ENCODE measurements at regions not wholly inside any gene's neighbourhood (a gene's known extent, or its start where the extent isn't known, plus 50 kb on each side); places are given as distances from the start of the nearest gene placed in this dataset.

DNA sequence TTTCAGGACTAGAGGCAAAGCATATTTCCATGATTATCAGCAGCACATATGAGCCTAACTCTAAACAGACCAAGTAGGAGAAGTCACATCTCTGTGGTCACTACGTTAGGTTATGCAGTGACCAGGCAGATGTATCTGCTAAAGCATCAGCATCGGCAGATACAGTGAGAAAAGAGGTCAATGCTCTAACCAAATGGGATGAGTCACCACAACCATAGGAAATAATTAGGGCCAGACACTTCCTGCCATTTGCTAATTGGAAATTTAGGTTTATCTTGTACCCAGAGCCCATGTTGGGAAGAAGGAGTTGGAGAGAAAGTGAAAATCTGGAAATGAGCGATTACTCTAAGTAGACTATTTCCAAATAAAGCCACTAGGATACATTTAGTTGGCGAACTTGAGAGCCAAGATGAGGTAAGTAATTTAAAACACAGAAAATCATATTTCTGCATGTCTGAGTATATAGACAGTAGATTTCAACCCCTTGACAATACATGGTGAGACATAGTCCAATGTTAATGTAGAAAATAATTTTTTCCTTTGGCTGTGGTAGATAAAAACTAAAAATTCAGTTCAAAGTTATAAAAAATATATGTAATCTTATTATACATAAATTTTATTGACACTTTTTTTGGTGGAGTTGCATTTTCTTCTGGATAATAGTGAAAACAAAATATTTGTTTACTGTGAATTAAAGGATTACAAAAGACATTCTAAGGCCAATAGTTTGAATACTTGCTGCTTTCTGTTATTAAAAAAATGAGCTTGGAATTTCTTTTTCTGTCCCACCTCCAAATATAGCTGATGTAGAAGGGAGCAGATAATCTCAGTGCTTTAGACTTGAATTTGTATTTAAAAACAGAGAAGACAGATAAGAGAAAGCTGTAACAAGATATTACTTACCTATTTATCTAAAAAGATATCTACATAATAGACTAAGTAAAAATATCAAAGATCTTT, 104.4 kb upstream of the CSNK1A1L start:
- TF ChIP-seq ZFHX2 (tag by site-specific recombination; conservative IDR thresholded peaks at IDR 0.05), result no peak
- TF ChIP-seq, protein P1, sequence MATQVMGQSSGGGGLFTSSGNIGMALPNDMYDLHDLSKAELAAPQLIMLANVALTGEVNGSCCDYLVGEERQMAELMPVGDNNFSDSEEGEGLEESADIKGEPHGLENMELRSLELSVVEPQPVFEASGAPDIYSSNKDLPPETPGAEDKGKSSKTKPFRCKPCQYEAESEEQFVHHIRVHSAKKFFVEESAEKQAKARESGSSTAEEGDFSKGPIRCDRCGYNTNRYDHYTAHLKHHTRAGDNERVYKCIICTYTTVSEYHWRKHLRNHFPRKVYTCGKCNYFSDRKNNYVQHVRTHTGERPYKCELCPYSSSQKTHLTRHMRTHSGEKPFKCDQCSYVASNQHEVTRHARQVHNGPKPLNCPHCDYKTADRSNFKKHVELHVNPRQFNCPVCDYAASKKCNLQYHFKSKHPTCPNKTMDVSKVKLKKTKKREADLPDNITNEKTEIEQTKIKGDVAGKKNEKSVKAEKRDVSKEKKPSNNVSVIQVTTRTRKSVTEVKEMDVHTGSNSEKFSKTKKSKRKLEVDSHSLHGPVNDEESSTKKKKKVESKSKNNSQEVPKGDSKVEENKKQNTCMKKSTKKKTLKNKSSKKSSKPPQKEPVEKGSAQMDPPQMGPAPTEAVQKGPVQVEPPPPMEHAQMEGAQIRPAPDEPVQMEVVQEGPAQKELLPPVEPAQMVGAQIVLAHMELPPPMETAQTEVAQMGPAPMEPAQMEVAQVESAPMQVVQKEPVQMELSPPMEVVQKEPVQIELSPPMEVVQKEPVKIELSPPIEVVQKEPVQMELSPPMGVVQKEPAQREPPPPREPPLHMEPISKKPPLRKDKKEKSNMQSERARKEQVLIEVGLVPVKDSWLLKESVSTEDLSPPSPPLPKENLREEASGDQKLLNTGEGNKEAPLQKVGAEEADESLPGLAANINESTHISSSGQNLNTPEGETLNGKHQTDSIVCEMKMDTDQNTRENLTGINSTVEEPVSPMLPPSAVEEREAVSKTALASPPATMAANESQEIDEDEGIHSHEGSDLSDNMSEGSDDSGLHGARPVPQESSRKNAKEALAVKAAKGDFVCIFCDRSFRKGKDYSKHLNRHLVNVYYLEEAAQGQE (tag by site-specific recombination; IDR thresholded peaks at IDR 0.05), result no peak
- TF ChIP-seq, protein P2, sequence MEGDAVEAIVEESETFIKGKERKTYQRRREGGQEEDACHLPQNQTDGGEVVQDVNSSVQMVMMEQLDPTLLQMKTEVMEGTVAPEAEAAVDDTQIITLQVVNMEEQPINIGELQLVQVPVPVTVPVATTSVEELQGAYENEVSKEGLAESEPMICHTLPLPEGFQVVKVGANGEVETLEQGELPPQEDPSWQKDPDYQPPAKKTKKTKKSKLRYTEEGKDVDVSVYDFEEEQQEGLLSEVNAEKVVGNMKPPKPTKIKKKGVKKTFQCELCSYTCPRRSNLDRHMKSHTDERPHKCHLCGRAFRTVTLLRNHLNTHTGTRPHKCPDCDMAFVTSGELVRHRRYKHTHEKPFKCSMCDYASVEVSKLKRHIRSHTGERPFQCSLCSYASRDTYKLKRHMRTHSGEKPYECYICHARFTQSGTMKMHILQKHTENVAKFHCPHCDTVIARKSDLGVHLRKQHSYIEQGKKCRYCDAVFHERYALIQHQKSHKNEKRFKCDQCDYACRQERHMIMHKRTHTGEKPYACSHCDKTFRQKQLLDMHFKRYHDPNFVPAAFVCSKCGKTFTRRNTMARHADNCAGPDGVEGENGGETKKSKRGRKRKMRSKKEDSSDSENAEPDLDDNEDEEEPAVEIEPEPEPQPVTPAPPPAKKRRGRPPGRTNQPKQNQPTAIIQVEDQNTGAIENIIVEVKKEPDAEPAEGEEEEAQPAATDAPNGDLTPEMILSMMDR (tag by site-specific recombination; IDR thresholded peaks at IDR 0.05), result no peak

Data from HEK293 (cell line).